GM23338 (cell line): ENCODE measurements at regions not wholly inside any gene's neighbourhood (a gene's known extent, or its start where the extent isn't known, plus 50 kb on each side); places are given as distances from the start of the nearest gene placed in this dataset.

Source experiments
- ATAC-seq: fragments of 200-7000 bp; cut with Tn5 transposase; 3 replicates; pipeline ENCODE4 v1.9.1; 2020
- DNase-seq: peaks from one replicate; pipeline ENCODE4 v3.0.0-alpha.2; 2015; ENCODE audit warnings: low spot score
- H2AFZ ChIP-seq: fragments of 200-600 bp; sonication (generic); 2 replicates; pipeline ENCODE4 v1.8.0; 2016; ENCODE audit warnings: antibody characterized with exemption, mild to moderate bottlenecking, moderate library complexity
- H3F3A ChIP-seq: fragments of 200-600 bp; sonication (generic); replicated peaks from 2 replicates; pipeline ENCODE4 v1.8.0; 2017; ENCODE audit warnings: antibody characterized with exemption, mixed run types, low read depth
- H3K27ac ChIP-seq: fragments of 200-600 bp; sonication (generic); 2 replicates; pipeline ENCODE4 v1.6.1; 2016; ENCODE audit warnings: low read depth
- H3K27me3 ChIP-seq: fragments of 200-600 bp; sonication (generic); 2 replicates; pipeline ENCODE4 v1.8.0; 2016; ENCODE audit warnings: mild to moderate bottlenecking, mixed run types, moderate library complexity; ENCODE audit not compliant: insufficient read depth
- H3K36me3 ChIP-seq: fragments of 200-600 bp; sonication (generic); 2 replicates; pipeline ENCODE4 v1.8.0; 2016; ENCODE audit warnings: mild to moderate bottlenecking; ENCODE audit not compliant: insufficient read depth
- H3K4me1 ChIP-seq: fragments of 200-600 bp; sonication (generic); 2 replicates; pipeline ENCODE4 v1.8.0; 2016; ENCODE audit warnings: mild to moderate bottlenecking, moderate library complexity; ENCODE audit not compliant: insufficient read depth
- H3K4me2 ChIP-seq: fragments of 200-600 bp; sonication (generic); 2 replicates; pipeline ENCODE4 v1.7.1; 2017; ENCODE audit warnings: mixed run types
- H3K4me3 ChIP-seq: fragments of 200-600 bp; sonication (generic); 2 replicates; pipeline ENCODE4 v1.6.1; 2016; ENCODE audit warnings: mixed run types
- H3K79me2 ChIP-seq: fragments of 200-600 bp; sonication (generic); replicated peaks from 2 replicates; pipeline ENCODE4 v1.8.0; 2017; ENCODE audit warnings: mild to moderate bottlenecking; ENCODE audit not compliant: insufficient read depth
- H3K9me2 ChIP-seq: fragments of 200-600 bp; sonication (generic); 2 replicates; pipeline ENCODE4 v1.8.0; 2017; ENCODE audit not compliant: insufficient read depth
- H4K20me1 ChIP-seq: fragments of 200-600 bp; sonication (generic); replicated peaks from 2 replicates; pipeline ENCODE4 v1.8.0; 2017; ENCODE audit warnings: mild to moderate bottlenecking; ENCODE audit not compliant: insufficient read depth
- H3K27ac Mint-ChIP-seq: 2 replicates; pipeline ENCODE4 v1.8.0; 2020; ENCODE audit warnings: inconsistent platforms, mild to moderate bottlenecking, moderate library complexity, mixed read lengths
- H3K27me3 Mint-ChIP-seq: 3 replicates; pipeline ENCODE4 v1.8.0; 2022; ENCODE audit warnings: low read depth, mild to moderate bottlenecking, moderate library complexity, mixed read lengths, inconsistent platforms; ENCODE audit not compliant: insufficient read depth, poor library complexity
- H3K36me3 Mint-ChIP-seq: 3 replicates; pipeline ENCODE4 v1.8.0; 2021; ENCODE audit warnings: low read depth, mild to moderate bottlenecking, inconsistent platforms, moderate library complexity, mixed read lengths
- H3K4me1 Mint-ChIP-seq: 3 replicates; pipeline ENCODE4 v1.8.0; 2020; ENCODE audit warnings: mild to moderate bottlenecking, inconsistent platforms, mixed read lengths
- H3K4me3 Mint-ChIP-seq: 3 replicates; pipeline ENCODE4 v1.8.0; 2021; ENCODE audit warnings: moderate library complexity, mild to moderate bottlenecking, inconsistent platforms, mixed read lengths
- H3K9me3 Mint-ChIP-seq: 3 replicates; pipeline ENCODE4 v1.8.0; 2020; ENCODE audit warnings: moderate library complexity, mild to moderate bottlenecking, inconsistent platforms, mixed read lengths
- CREB1 ChIP-seq: fragments of 250-450 bp; sonication (Bioruptor Pico); IDR thresholded peaks from 2 replicates; pipeline ENCODE4 v1.5.0; 2020; ENCODE audit warnings: low read depth, mild to moderate bottlenecking, moderate library complexity
- ETS1 ChIP-seq: IDR thresholded peaks from 2 replicates; pipeline ENCODE4 v1.6.1; 2016; ENCODE audit warnings: antibody characterized with exemption
- EZH2 ChIP-seq: fragments of 200-600 bp; sonication (generic); IDR thresholded peaks from one replicate; pipeline ENCODE4 v1.8.0; 2017; ENCODE audit warnings: antibody characterized with exemption, mild to moderate bottlenecking, low read depth; ENCODE audit not compliant: unreplicated experiment
- EZH2phosphoT487 ChIP-seq: fragments of 200-600 bp; sonication (generic); IDR thresholded peaks from one replicate; pipeline ENCODE4 v1.8.1; 2018; ENCODE audit warnings: antibody characterized with exemption; ENCODE audit not compliant: unreplicated experiment
- JUNB ChIP-seq: IDR thresholded peaks from one replicate; pipeline ENCODE4 v1.6.1; 2016; ENCODE audit warnings: antibody characterized with exemption; ENCODE audit not compliant: unreplicated experiment
- POLR2AphosphoS5 ChIP-seq: IDR thresholded peaks from 2 replicates; pipeline ENCODE4 v1.6.1; 2016; ENCODE audit warnings: antibody characterized with exemption, low read depth
- REST ChIP-seq: IDR thresholded peaks from one replicate; pipeline ENCODE4 v1.6.1; 2018; ENCODE audit warnings: antibody characterized with exemption; ENCODE audit not compliant: unreplicated experiment
- STAT1 ChIP-seq: IDR thresholded peaks from one replicate; pipeline ENCODE4 v1.6.1; 2016; ENCODE audit warnings: antibody characterized with exemption; ENCODE audit not compliant: unreplicated experiment
- ZNF114 ChIP-seq: fragments of 250-450 bp; sonication (Bioruptor Pico); IDR thresholded peaks from 2 replicates; pipeline ENCODE4 v1.5.0; 2020; ENCODE audit warnings: mild to moderate bottlenecking, moderate library complexity
- ZNF462 ChIP-seq: fragments of 250-450 bp; sonication (Bioruptor Pico); IDR thresholded peaks from 2 replicates; pipeline ENCODE4 v1.5.0; 2020; ENCODE audit warnings: mild to moderate bottlenecking, moderate library complexity

- no peak overlapping the region for H3K27ac ChIP-seq
- Mint-ChIP-seq H3K36me3 (no peaks in the 10 kb centered on the region), H3K27me3 (no peaks in the 10 kb centered on the region), H3K27ac (no peak overlapping the region; the same call in 1 of the 2 replicates), H3K4me1 (peaks cover 18% of the 10 kb centered on the region), H3K4me3 (no peak overlapping the region), H3K9me3 (no peaks in the 10 kb centered on the region)
- H2AFZ ChIP-seq, result 0 out of 2 replicates have a peak overlapping the region, but pooled peaks have one; percentile 1
- no peaks in the 10 kb centered on the region for H3K27me3 ChIP-seq
- H3K4me2 ChIP-seq, result no peak overlapping the region
- ATAC-seq, result no peak
- peaks cover 9% of the 10 kb centered on the region for H3K9me2 ChIP-seq
- H3K79me2 ChIP-seq, result no peaks in the 10 kb centered on the region
- H4K20me1 ChIP-seq, result no peaks in the 10 kb centered on the region
- H3F3A ChIP-seq, result no peaks in the 10 kb centered on the region
- H3K4me1 ChIP-seq, result peaks cover 13% of the 10 kb centered on the region
- H3K36me3 ChIP-seq, result no peaks in the 10 kb centered on the region
- DNase-seq, result no peak
- TF ChIP-seq STAT1 (no peak), EZH2 (no peak), ZNF462 (CRISPR knock-in tag) (no peak), EZH2phosphoT487 (no peak), ETS1 (no peak), CREB1 (CRISPR knock-in tag) (no peak), ZNF114 (CRISPR knock-in tag) (no peak), REST (no peak), JUNB (no peak), POLR2AphosphoS5 (no peak)
- no peak overlapping the region for H3K4me3 ChIP-seq
Observed at GRCh38 chr6:22807261-22807660, 237.9 kb downstream of the HDGFL1 start.
